ENCODE measurements at regions not wholly inside any gene's neighbourhood (a gene's known extent, or its start where the extent isn't known, plus 50 kb on each side); places are given as distances from the start of the nearest gene placed in this dataset.

DNA sequence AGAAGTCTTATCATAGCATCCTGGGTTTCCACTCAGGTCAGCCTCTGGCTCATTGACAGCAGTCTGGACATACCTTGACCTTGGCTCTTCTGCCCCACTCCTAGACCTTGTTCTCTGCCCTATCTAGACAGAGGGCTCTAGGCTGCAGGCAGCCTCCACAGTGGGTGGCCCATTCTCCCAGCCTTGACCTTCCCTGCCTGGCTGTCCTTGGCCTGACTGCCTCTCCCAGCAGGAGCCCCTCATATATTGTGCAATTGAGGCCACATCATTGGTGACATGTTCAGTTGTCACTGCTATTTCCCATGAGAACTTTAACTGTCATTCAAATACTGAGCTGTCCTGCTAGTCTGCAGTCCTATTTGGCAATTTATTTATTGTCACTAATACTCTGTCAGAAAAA is 503.4 kb downstream of the PLXNA4 start:
- H3K4me3 ChIP-seq, result no peak overlapping the region
- H3K27me3 ChIP-seq, result no peaks in the 10 kb centered on the region
- no peaks in the 10 kb centered on the region for H3K9me3 ChIP-seq
- TF ChIP-seq, protein P1, sequence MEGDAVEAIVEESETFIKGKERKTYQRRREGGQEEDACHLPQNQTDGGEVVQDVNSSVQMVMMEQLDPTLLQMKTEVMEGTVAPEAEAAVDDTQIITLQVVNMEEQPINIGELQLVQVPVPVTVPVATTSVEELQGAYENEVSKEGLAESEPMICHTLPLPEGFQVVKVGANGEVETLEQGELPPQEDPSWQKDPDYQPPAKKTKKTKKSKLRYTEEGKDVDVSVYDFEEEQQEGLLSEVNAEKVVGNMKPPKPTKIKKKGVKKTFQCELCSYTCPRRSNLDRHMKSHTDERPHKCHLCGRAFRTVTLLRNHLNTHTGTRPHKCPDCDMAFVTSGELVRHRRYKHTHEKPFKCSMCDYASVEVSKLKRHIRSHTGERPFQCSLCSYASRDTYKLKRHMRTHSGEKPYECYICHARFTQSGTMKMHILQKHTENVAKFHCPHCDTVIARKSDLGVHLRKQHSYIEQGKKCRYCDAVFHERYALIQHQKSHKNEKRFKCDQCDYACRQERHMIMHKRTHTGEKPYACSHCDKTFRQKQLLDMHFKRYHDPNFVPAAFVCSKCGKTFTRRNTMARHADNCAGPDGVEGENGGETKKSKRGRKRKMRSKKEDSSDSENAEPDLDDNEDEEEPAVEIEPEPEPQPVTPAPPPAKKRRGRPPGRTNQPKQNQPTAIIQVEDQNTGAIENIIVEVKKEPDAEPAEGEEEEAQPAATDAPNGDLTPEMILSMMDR (IDR thresholded peaks at IDR 0.05), result no peak
- intact Hi-C loops (cut with DNase I), result no loop called here
- DNase-seq (ENCODE audit: low spot score in 2 of 2), result peak in 1 of 2 donors; percentile 21
- no peaks in the 10 kb centered on the region for H3K36me3 ChIP-seq
- no peak overlapping the region for H3K27ac ChIP-seq
- H3K4me1 ChIP-seq, result peaks cover 0 to 2% of the 10 kb centered on the region in 2 donors

DNA sequence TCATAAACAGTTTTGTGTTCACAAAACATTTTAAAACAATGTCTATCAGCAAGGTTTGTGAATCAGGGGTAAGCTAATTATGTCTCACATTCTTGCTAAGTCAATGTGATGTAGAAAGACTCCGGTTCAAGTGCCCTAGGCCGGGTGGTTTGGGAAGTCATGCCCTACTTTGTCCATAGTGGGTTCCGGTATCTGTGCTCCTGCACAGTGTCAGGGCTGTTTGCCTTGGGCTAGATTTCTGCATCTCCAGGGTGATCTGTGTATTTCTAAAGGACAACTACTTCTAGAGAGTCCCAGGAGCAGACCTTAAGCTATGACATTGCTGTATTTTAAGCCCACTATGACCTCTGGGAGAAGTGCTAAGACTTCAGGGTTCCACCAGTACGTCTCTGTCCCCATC is 504.1 kb downstream of the PLXNA4 start:
- H3K27ac ChIP-seq, result no peak overlapping the region
- H3K9me3 ChIP-seq, result no peaks in the 10 kb centered on the region
- peak in 1 of 2 donors; percentile 52 for DNase-seq (ENCODE audit: low spot score in 2 of 2)
- no peak overlapping the region for H3K4me3 ChIP-seq
- TF ChIP-seq, protein P1 (IDR thresholded peaks at IDR 0.05), result no peak
- H3K36me3 ChIP-seq, result no peaks in the 10 kb centered on the region
- peaks cover 2 to 7% of the 10 kb centered on the region in 2 donors for H3K4me1 ChIP-seq
- H3K27me3 ChIP-seq, result no peaks in the 10 kb centered on the region
- intact Hi-C loops (cut with DNase I), result no loop called here

DNA sequence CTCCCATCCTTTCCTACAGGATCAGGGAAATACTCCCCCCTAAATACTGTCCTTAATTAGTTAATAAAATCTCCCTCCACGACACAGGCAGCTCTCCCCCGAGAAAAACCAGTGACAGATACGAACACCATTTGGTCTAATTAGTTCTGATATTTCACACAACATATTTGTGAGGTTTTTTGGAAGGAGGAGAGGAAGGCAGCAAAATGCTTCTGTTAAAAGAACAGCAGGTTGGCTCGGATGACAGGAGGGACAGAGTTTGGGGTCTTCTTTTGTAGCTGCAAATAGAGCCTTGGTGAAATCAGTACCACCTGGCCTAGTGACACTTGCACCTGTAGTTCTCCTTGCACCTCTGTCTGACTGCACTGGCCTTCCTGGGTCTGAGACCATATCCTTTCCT is 507.0 kb downstream of the PLXNA4 start:
- no peak for DNase-seq (ENCODE audit: low spot score in 2 of 2)
- peaks cover 9 to 24% of the 10 kb centered on the region in 2 donors for H3K4me1 ChIP-seq
- H3K9me3 ChIP-seq, result no peaks in the 10 kb centered on the region
- TF ChIP-seq, protein P1 (IDR thresholded peaks at IDR 0.05), result no peak
- H3K36me3 ChIP-seq, result no peaks in the 10 kb centered on the region
- H3K27me3 ChIP-seq, result no peaks in the 10 kb centered on the region
- intact Hi-C loops (cut with DNase I), result loop anchor here (5.0 to 10.0 kb wide), 2 partner anchors 47 to 185 kb away; no protein-coding TSS in a partner anchor
- no peak overlapping the region for H3K27ac ChIP-seq
- H3K4me3 ChIP-seq, result no peak overlapping the region

DNA sequence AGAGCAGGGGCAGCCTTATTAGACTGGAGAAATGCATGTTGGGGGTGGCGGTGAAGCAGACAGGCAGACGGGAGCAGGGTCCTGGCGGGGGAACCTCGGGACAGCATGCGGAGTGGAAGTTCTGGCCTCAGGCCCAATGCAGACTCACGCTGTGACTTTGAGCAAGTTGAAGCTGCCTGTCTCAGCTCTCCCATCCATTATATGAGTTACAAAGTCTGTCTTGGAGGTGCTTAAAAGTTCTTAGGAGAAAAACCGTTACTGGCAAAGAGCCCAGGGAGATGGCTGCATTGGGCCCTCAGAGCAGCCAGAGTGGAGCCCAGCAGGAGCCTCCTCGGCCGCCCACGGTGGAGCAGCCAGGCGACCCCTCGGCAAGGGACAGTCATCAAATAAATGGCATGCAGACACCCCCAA is 509.5 kb downstream of the PLXNA4 start:
- peak in 1 of 2 donors; percentile 78 for DNase-seq (ENCODE audit: low spot score in 2 of 2)
- Histone ChIP-seq H3K9me3 (no peaks in the 10 kb centered on the region), H3K4me1 (peaks cover 9 to 24% of the 10 kb centered on the region in 2 donors), H3K27me3 (no peaks in the 10 kb centered on the region), H3K4me3 (peak overlapping the region in 1 of 2 donors; percentile 16), H3K36me3 (no peaks in the 10 kb centered on the region), H3K27ac (peak overlapping the region; percentile 81 to 84)
- intact Hi-C loops (cut with DNase I), result loop anchor here (5.0 to 10.0 kb wide), 2 partner anchors 44 to 188 kb away; no protein-coding TSS in a partner anchor
- TF ChIP-seq, protein P1 (IDR thresholded peaks at IDR 0.05), result no peak

DNA sequence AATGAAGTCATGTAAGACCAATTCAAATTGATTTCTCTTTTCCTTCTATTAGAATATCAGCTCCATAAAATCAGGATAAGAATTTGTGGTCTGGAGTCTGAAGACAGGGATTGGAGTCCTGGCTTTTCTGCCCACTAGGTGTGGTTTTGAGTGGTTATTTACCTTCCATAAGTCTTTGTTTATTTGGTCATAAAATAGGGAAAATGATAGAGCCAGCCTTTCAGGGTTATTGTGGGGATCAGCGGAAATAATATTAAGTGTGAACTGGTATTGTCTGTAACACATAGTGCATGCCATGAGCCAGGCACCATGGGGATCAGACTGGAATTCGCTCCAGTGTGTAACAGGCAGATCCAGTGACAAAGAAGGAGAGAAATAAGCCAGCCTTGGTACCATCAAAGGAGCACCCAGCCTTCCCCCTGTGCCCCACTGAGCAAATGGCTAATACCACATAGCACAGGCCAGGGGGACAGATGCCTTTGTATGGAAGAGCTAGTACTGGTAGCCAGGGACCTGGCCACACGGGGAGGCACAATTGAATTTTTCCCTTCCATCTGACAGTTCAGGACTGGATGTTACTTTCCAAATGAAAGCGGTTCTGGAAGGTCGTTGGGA is 509.7 kb upstream of the PODXL start:
- TF ChIP-seq, protein P1 (IDR thresholded peaks at IDR 0.05), result no peak
- no peak for DNase-seq (ENCODE audit: low spot score in 2 of 2)
- H3K4me1 ChIP-seq, result peaks cover 9 to 24% of the 10 kb centered on the region in 2 donors
- peak overlapping the region; percentile 81 to 84 for H3K27ac ChIP-seq
- H3K36me3 ChIP-seq, result no peaks in the 10 kb centered on the region
- no peaks in the 10 kb centered on the region for H3K27me3 ChIP-seq
- intact Hi-C loops (cut with DNase I), result loop anchor here (1.0 to 10.0 kb wide), 4 partner anchors 44 to 189 kb away; no protein-coding TSS in a partner anchor
- no peak overlapping the region for H3K4me3 ChIP-seq
- H3K9me3 ChIP-seq, result no peaks in the 10 kb centered on the region
